Medulla oblongata (tissue), 1 donor: ENCODE measurements at regions not wholly inside any gene's neighbourhood (a gene's known extent, or its start where the extent isn't known, plus 50 kb on each side); places are given as distances from the start of the nearest gene placed in this dataset.

ENCODE experiments used
- DNase-seq: peaks from one replicate; pipeline ENCODE4 v3.0.0-alpha.2; 2015; ENCODE audit errors: extremely low spot score

GRCh38 chr5:56549096-56549886 is 266.1 kb upstream of the MAP3K1 start:
- no peak for DNase-seq

DNA sequence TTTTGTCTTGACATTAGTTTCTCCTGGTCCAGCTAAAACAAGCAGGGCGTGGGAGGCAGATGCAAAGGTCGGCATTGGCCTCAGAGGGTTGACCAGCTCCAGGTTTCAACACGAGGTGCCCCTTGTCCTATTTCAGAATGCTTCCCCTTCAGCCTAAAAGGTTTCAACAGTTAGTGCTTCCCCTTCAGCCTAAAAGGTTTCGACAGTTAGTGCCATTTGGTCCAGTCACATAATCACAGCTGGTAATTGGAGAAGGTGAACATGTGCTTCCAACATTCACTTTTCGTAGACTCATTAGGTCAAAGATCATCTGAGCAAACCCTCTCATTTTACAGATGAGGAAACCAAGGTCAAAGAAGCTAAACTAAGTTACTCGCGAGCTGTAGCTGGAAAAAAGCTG is 270.3 kb upstream of the MAP3K1 start:
- DNase-seq = no peak

GRCh38 chr5:56543441-56544388 is 271.6 kb upstream of the MAP3K1 start:
- no peak for DNase-seq

GRCh38 chr5:56540266-56540665 is 275.1 kb upstream of the MAP3K1 start:
- DNase-seq = no peak

GRCh38 chr5:56538580-56538979 is 276.8 kb upstream of the MAP3K1 start:
- no peak for DNase-seq

DNA sequence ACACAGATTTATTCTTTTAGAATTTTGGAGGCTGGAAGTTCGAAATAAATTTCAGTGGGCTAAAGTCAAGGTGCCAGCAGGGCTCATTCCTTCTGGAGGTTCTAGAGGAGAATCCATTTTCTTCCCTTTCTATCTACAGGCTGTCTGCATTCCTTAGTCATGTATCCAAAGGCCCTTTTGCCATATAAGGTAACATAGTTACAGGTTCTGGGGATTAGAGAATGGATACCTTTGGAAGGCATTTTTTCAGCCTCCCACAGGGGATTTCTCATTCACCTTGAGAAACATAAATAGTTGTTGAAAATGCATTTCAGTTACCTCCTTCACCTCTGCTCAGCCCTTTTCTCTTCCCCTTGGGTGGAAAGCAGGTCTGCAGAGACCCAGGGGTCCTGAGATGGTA is 280.0 kb upstream of the MAP3K1 start:
- DNase-seq = no peak

DNA sequence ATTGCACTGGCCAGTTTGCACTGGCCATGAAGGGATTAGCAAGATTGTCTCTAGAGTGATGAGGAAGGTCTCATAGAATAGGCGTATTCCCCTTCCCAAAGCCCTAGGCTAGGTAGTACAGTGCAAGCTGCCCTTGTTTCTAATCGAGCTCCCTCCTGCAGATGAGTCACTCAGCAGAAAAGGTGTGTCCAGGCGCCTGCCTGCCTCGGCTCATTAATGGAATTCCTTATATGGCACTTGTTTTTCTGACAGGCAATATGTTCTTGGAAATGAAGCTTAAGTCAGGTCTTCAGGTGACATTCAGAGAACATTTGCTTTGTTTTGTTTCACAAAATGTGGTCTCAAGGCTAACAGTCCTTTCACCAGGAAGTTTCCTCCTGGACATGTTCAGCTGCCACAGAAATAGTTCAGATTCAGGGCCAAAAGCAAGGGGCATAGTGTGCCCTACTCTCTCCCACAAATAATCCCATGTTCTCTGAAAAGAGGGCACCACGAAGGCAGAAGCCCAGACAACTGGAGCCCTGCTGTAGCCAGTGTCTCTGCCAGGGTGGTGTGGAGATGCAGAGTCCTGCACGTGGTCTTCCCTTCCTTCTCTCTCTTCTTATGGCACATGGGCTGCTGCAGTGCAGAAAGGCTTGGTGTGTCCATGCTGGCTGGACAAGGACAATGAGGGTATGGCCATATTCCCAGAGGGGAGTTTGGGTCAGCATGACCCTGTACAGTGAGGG is 281.1 kb upstream of the MAP3K1 start:
- DNase-seq = no peak

DNA sequence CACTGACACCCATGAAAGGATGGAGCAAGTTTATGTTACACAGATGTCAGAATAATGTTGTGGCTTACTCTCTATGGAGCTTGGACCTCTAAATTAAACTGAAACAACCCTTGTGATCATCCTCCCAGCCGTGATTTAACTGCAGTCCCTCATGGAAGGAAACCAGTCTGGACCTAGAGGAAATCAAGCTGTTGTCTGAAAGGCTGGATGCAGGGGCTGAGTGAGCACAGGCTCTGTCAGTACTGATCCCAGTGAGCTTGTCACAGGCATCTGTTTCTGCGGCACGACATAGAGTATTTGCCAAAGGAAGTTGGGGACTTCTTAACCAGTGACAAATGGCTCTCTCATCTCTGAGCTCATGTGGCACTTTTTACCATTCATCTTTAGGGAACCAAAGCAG is 282.9 kb upstream of the MAP3K1 start:
- DNase-seq = peak; percentile 38

DNA sequence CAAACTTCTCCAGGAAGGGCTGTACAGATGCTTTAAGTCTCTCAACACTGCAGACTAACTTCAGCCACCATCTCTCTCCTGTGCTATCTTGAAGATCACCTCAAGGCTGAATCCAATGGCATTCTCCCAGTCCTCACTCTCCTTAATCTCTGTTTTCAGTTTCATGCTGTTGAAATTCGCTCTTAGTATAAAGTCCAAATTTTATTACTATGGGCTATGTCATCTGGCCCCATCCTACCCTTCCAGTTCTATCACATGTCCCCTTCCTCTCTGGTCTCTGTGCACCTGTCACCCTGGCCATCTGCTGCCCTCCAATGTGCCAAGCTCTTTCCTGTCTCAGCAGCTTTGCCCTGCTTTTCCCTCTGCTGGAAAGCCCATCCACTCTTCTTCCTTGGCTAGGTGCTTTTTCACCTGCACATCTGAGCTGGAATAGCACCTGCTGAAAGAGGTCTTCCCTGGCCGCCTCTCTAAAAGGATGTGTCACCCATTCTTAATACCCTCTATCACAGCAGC is 284.7 kb upstream of the MAP3K1 start:
- no peak for DNase-seq

- DNase-seq = no peak
Measured at GRCh38 chr5:56529666-56530430, 285.5 kb upstream of the MAP3K1 start.

DNA sequence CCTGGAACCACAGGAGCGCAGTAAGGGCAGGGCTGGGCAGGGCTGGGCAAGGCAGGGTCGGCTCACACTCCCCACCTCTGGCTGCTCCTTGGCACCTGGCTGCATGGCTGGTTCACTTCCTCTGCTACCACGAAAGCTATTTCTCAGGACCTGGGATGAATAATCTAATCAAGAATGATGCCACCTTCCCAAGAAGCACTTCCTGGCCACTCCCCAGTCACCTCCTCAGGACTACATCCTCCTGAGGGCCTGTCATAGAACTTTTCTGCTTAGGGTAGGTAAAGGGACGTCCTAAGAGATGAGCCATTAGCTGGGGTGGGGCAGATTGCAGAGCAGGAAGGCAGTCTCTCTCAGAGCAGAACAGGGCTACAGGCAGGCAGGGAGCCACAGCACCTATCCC is 288.2 kb upstream of the MAP3K1 start:
- no peak for DNase-seq

GRCh38 chr5:56525113-56525512 is 290.2 kb upstream of the MAP3K1 start:
- no peak for DNase-seq

DNA sequence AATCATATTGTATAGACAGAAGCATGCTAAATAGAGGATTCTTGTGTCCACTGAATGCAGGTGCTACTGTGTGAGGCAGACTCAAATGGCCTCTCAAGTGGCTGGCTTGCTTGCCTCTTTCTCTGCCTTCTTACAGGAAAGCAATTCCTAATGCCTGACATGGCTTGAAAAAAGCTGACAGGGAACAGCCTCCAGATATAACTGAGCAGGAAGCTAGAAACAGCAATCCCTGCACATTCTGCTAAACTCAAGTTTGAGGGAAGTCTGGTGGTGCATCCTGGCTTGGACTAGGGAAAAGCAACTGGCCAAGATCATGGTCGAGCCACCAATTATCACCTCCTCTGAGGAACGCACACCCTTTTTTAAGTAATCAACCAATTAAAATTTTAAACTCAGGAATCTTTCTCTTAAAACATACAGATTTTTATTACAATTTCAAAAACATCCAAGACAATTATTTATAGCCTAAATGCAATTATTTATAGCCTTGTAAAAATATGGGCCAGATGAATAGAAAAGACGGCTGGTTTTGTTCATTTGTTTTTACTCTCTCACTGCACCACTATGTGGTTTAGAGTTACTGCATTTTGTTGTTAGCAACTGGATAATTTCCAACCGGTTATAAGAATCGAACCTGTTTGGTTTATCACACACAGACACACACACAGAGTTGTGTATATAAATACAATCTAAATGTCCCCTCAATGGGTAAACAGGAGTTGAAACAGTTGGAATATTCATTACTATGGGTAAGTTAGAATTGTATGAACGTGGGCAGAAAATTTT is 290.9 kb upstream of the ANKRD55 start:
- DNase-seq = no peak

DNA sequence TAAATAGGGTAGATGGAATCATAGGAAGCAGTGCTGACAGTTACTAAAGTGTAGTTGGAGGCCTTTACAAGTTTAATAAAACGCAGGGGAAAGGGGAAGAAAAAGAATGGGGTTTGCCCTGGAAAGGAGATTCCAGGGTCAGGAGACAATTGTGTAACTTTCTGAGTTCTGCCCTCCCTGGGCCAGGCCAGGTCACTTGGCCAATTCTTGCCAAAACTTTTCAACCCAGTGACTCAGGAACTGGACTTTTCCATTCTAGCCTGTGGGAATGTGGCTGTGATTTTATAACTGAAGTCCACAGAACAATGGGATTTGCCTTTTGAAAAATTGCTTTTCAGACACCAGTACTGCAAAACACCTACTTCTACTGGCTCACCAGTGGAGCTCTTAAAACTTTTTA is 289.8 kb upstream of the ANKRD55 start:
- DNase-seq = peak; percentile 28

DNA sequence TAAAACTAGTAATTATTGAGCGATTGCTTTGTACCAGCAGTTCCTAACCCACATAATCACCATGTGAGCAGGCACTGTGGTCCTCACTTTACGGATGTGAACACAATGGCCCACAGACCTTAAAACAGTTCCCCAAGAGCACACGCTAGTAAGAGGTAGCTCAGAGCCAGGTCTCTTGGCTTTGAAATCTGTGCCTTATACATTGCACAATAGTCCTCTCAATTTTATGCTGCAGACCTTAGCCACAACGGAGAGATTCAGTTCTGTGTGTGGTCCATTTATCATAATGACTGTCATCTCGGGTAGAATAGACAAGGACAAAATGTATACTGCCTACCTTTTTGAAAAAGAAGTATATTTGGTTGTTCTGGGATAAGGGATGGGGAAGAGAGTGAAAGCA is 289.0 kb upstream of the ANKRD55 start:
- no peak for DNase-seq

DNA sequence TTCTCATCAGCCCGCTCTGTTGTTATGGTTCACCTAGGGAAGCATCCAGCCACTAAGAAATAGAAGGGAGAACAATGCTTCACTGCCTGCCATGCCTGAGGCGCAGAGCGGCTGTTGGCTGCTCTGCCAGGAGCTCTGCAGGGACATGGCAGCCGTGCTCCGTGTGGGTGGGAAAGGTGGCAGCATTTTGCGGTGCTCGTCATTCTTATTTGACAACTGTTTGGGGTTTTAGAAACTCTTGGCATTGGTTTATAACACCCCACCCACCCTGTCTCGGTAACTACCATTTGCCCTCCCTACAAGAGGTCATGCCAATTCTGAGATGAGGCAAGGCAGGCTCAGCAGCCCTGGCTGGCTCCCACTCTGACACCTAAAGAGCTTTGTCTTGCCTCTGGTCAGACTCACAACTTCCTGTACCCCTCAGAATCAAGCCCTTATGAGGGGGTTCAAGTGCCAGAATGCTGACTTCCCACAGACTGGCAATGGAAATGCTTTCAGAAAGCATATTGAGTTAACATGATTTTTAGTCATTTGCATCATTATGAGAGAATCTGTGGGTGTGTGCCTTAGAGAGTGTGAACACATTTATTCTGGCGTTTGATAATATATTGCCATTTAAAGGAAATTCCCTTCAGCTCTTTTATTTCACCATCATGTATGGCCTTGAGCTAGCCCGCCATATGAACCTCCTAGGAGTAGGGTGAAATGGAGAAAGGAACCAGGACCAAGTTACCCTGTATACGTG is 288.0 kb upstream of the ANKRD55 start:
- no peak for DNase-seq

GRCh38 chr5:56518820-56519219 is 285.7 kb upstream of the ANKRD55 start:
- DNase-seq = no peak

- DNase-seq = peak; percentile 63
Measured at GRCh38 chr5:56517011-56517416, 283.9 kb upstream of the ANKRD55 start.

GRCh38 chr5:56516441-56516840 is 283.3 kb upstream of the ANKRD55 start:
- DNase-seq = no peak

- DNase-seq = no peak
Measured at GRCh38 chr5:56516035-56516434, 282.9 kb upstream of the ANKRD55 start.
